Glutamatergic neuron (in vitro differentiated cells): ENCODE measurements at regions not wholly inside any gene's neighbourhood (a gene's known extent, or its start where the extent isn't known, plus 50 kb on each side); places are given as distances from the start of the nearest gene placed in this dataset.

Experiments used
- DNase-seq: peaks from one replicate; pipeline ENCODE4 v3.0.0; 2022
- H3K27ac Mint-ChIP-seq: one replicate; pipeline ENCODE4 v1.8.0; 2020; ENCODE audit warnings: mild to moderate bottlenecking, mixed read lengths, inconsistent platforms; ENCODE audit not compliant: unreplicated experiment
- H3K27me3 Mint-ChIP-seq: one replicate; pipeline ENCODE4 v1.8.0; 2020; ENCODE audit warnings: mild to moderate bottlenecking, moderate library complexity, mixed read lengths, inconsistent platforms; ENCODE audit not compliant: unreplicated experiment
- H3K36me3 Mint-ChIP-seq: one replicate; pipeline ENCODE4 v1.8.0; 2020; ENCODE audit warnings: mild to moderate bottlenecking, mixed read lengths, inconsistent platforms; ENCODE audit not compliant: unreplicated experiment
- H3K4me1 Mint-ChIP-seq: one replicate; pipeline ENCODE4 v1.8.0; 2020; ENCODE audit warnings: mild to moderate bottlenecking, low read depth, mixed read lengths, inconsistent platforms; ENCODE audit not compliant: unreplicated experiment
- H3K4me3 Mint-ChIP-seq: one replicate; pipeline ENCODE4 v1.8.0; 2020; ENCODE audit warnings: mild to moderate bottlenecking, mixed read lengths, inconsistent platforms; ENCODE audit not compliant: unreplicated experiment
- H3K9me3 Mint-ChIP-seq: one replicate; pipeline ENCODE4 v1.8.0; 2020; ENCODE audit warnings: mild to moderate bottlenecking, moderate library complexity, mixed read lengths, inconsistent platforms; ENCODE audit not compliant: unreplicated experiment
- TF ChIP-seq, protein P1 (sequence below): fragments of 200-600 bp; sonication (generic); IDR thresholded peaks from one replicate; pipeline ENCODE4 v1.5.0; 2021; ENCODE audit not compliant: partially characterized antibody, unreplicated experiment

GRCh38 chr12:46124132-46124847, 133.9 kb upstream of the SCAF11 start:
- no peak overlapping the region for H3K27ac Mint-ChIP-seq
- TF ChIP-seq, protein P1, sequence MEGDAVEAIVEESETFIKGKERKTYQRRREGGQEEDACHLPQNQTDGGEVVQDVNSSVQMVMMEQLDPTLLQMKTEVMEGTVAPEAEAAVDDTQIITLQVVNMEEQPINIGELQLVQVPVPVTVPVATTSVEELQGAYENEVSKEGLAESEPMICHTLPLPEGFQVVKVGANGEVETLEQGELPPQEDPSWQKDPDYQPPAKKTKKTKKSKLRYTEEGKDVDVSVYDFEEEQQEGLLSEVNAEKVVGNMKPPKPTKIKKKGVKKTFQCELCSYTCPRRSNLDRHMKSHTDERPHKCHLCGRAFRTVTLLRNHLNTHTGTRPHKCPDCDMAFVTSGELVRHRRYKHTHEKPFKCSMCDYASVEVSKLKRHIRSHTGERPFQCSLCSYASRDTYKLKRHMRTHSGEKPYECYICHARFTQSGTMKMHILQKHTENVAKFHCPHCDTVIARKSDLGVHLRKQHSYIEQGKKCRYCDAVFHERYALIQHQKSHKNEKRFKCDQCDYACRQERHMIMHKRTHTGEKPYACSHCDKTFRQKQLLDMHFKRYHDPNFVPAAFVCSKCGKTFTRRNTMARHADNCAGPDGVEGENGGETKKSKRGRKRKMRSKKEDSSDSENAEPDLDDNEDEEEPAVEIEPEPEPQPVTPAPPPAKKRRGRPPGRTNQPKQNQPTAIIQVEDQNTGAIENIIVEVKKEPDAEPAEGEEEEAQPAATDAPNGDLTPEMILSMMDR: no peak
- no peaks in the 10 kb centered on the region for H3K4me1 Mint-ChIP-seq
- peaks cover 2% of the 10 kb centered on the region for H3K9me3 Mint-ChIP-seq
- H3K27me3 Mint-ChIP-seq: peaks cover 3% of the 10 kb centered on the region
- no peak for DNase-seq
- H3K4me3 Mint-ChIP-seq: no peak overlapping the region
- no peaks in the 10 kb centered on the region for H3K36me3 Mint-ChIP-seq

GRCh38 chr12:46112364-46112763, 122.0 kb upstream of the SCAF11 start:
- Mint-ChIP-seq H3K9me3 (peaks cover 1% of the 10 kb centered on the region), H3K4me3 (no peak overlapping the region), H3K36me3 (no peaks in the 10 kb centered on the region), H3K27ac (no peak overlapping the region), H3K27me3 (peaks cover 2% of the 10 kb centered on the region), H3K4me1 (no peaks in the 10 kb centered on the region)
- no peak for DNase-seq
- TF ChIP-seq, protein P1: no peak

DNA sequence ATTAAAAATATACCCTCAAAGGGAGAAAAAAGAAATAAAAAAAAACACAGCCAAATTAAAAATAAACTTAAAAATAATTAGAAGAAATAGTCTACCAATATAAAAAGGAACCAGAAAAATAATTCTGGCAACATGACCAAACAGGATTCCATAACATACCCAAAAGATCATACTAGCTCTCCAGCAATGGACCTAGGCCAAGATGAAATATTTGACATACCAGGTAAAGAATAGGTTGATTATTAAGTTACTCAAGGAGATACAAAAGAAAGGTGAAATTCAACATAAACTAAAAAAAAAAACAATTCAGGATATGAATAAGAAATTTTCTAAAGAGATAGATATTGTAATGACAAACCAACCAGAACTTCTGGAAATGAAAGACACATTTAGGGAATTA, 121.3 kb upstream of the SCAF11 start:
- Mint-ChIP-seq H3K4me3 (no peak overlapping the region), H3K27ac (no peak overlapping the region), H3K4me1 (no peaks in the 10 kb centered on the region), H3K27me3 (peaks cover 2% of the 10 kb centered on the region), H3K36me3 (no peaks in the 10 kb centered on the region), H3K9me3 (peaks cover 1% of the 10 kb centered on the region)
- no peak for DNase-seq
- TF ChIP-seq, protein P1: no peak

DNA sequence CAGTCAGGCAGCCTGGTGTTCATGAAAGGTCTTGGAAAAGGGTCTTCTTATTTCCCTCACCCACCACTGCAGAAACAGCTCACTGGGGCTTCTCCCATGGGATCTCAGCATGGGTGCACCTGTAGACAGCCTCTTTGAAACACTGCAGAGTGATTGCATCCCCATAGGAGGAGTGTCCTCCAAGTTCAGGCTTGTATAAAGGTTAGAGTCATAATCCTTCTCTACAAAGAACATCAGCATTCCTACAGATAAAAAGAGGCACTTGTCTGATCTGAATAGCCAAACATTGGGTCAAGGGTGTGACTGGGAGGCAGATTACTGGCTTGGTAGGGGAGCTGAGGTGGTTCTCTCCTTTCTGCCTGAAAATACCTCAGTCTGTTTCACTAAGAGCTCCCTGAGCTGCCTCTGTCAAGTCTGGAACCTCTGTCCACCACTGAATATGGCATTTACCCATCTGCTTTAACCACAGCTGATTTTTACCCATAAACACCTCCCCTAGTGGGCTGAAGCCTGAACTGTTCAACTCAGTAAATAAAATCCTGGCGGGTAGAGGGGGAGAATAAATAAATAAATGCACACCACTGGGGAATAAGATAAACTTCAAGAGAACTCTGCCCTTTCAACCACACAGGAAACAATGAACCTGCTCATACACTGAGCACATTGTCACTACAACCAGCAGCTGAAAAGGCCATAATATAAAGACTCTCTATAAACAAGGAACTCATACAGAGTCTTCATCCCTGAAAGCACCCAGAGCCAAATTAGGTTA, 120.7 kb upstream of the SCAF11 start:
- H3K27ac Mint-ChIP-seq: no peak overlapping the region
- H3K9me3 Mint-ChIP-seq: peaks cover 1% of the 10 kb centered on the region
- H3K27me3 Mint-ChIP-seq: peaks cover 2% of the 10 kb centered on the region
- no peak for DNase-seq
- TF ChIP-seq, protein P1: no peak
- no peaks in the 10 kb centered on the region for H3K36me3 Mint-ChIP-seq
- H3K4me1 Mint-ChIP-seq: no peaks in the 10 kb centered on the region
- H3K4me3 Mint-ChIP-seq: no peak overlapping the region

DNA sequence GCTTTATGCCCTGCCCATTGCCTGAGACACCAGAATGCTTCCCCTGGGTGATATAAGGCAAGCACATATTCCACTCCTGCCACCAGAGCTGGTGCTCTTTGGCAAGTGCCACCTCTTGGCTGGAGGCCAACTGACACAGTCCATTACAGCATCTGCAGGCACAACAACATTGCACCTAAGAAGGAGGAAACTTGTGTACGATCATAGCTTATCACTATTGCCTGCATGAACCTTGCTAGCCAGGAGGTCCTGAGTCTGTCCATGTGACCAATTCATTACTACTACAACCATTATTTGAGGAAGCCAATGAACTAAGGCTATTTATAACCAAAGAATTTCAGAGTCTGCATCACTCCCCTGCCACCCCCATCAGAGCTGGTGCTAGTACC, 119.8 kb upstream of the SCAF11 start:
- TF ChIP-seq, protein P1: no peak
- H3K36me3 Mint-ChIP-seq: no peaks in the 10 kb centered on the region
- peaks cover 1% of the 10 kb centered on the region for H3K9me3 Mint-ChIP-seq
- no peak overlapping the region for H3K4me3 Mint-ChIP-seq
- peaks cover 2% of the 10 kb centered on the region for H3K27me3 Mint-ChIP-seq
- H3K4me1 Mint-ChIP-seq: no peaks in the 10 kb centered on the region
- DNase-seq: no peak
- no peak overlapping the region for H3K27ac Mint-ChIP-seq
